Epithelial cell of esophagus (primary cell): ENCODE measurements at regions not wholly inside any gene's neighbourhood (a gene's known extent, or its start where the extent isn't known, plus 50 kb on each side); places are given as distances from the start of the nearest gene placed in this dataset.
A peak's percentile ranks its signal among the peaks of the same experiment; 100 is the strongest.

Experiments used
- DNase-seq: peaks from one replicate; pipeline ENCODE4 v3.0.0; 2010; ENCODE audit warnings: low read depth
- H3K4me3 ChIP-seq: 2 replicates; pipeline ENCODE4 v1.5.1; 2011; ENCODE audit warnings: mild to moderate bottlenecking, low read length, control low read depth
- TF ChIP-seq, protein P1 (sequence below): IDR thresholded peaks from 2 replicates; pipeline ENCODE4 v1.5.1; 2011; ENCODE audit warnings: low read depth, mild to moderate bottlenecking, low read length, control low read depth, inconsistent platforms; ENCODE audit not compliant: insufficient read depth; ENCODE audit errors: missing control alignments

- TF ChIP-seq, protein P1, sequence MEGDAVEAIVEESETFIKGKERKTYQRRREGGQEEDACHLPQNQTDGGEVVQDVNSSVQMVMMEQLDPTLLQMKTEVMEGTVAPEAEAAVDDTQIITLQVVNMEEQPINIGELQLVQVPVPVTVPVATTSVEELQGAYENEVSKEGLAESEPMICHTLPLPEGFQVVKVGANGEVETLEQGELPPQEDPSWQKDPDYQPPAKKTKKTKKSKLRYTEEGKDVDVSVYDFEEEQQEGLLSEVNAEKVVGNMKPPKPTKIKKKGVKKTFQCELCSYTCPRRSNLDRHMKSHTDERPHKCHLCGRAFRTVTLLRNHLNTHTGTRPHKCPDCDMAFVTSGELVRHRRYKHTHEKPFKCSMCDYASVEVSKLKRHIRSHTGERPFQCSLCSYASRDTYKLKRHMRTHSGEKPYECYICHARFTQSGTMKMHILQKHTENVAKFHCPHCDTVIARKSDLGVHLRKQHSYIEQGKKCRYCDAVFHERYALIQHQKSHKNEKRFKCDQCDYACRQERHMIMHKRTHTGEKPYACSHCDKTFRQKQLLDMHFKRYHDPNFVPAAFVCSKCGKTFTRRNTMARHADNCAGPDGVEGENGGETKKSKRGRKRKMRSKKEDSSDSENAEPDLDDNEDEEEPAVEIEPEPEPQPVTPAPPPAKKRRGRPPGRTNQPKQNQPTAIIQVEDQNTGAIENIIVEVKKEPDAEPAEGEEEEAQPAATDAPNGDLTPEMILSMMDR = peak; percentile 36
- peak; percentile 16 for DNase-seq
- H3K4me3 ChIP-seq = no peak overlapping the region
Measured at GRCh38 chr9:87290241-87291052, 207.2 kb upstream of the DAPK1 start.

DNA sequence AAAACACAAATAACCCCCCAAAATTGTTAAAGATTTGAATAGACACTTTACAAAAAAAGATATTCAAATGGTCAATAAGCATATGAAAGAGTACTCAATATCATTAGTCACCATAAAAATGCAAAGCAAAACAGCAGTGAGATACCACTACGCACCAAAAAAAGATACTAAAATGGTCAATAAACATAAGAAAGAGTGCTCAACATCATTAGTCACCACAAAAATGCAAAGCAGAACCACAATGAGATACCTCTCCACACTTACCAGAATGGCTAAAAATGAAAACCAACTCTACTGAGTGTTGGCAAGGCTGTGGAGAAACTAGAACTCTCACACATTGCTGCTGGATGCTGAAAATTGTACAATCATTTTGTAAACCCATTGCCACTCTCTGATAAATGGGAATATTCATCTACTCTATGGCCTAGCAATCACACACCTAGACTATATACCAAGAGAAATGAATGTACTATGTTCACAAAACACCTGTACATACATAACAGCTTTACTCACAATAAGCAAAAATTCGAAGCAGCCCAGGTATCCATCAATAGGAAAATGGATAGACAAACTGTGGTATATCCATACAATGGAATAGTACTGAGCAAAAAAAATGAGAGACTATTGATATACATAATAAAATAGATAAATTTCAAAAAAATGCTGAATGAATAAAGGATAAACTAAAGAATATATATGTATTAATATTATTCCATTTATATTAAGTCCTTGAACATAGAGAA lies 205.0 kb upstream of the DAPK1 start:
- no peak overlapping the region for H3K4me3 ChIP-seq
- DNase-seq = no peak
- TF ChIP-seq, protein P1 = no peak

DNA sequence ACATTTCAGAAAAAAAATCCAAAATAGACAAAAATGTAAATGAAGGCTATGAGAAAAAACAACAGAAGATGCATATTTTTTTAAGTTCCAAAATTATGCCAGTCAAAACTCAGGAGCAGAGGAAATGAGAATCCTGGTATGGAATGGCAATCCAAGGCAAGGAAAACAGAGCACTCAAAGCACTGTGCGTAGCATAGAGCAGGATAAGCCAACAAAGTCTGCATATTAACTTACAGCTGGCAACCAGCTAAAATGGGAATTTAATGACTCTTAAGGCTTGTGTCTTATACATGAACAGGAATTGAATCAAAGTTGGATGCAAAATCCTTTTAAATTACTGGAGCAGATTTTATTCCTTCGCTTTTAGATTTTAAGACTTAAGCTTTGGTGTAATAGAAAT lies 203.5 kb upstream of the DAPK1 start:
- no peak for DNase-seq
- no peak overlapping the region for H3K4me3 ChIP-seq
- TF ChIP-seq, protein P1 = no peak

DNA sequence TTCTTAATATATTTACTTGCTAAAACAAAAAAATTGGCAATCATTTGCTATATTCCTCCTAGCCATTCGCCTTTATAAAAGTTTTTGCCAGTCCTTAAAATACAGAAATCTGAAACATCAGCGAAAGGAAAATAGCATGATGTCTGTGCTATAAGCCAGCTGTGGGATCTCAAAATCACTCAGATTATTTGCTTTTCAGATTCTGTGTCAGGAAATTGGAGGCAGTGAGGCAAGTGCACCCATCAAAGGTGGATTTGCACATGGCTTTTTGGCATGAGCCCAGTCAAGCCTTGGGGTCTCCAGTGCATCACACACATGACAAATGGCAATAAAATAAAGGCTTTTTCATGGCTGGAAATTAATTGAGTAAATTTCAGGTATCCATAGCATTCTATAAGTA lies 196.8 kb upstream of the DAPK1 start:
- H3K4me3 ChIP-seq = no peak overlapping the region
- no peak for DNase-seq
- TF ChIP-seq, protein P1 = no peak

DNA sequence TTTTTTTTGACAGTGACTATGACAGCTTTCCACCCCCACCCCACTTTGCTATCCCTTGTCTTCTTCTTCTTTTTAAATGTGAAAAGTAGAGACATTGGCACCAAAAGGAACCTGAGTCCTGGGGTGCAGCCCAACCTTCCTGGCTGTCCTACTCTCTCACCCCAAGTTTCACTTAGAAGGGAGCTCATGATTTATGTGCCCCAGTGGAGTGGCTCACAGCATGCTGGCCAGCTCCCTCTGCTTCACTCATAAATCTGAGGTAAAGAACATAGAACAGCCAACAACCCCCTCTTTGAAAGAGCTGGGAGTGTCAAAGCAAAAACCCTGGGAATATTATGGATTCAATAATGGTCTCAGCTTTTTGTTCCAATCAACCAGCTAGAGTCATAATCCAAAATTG lies 196.3 kb upstream of the DAPK1 start:
- no peak overlapping the region for H3K4me3 ChIP-seq
- no peak for DNase-seq
- TF ChIP-seq, protein P1 = no peak

DNA sequence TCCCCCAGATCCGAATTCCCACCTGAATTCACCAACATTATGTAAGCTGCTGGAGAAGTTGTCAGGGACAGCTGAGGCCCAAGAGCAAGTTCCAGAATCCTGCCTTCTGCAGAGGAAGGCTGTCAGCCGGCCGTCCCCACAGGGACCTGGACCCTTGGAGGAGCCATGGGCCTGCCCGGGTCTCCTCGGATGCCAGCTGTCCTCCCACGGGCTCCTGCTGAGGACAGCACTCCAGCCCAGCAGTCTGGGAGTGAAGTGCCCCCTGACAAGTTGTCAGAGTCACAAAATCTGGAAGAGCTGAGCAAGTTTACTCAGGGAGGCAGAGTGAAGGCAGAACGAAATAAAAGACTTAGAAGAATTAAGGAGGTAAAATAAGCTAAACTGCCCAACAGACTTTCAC lies 192.5 kb upstream of the DAPK1 start:
- no peak for DNase-seq

More for the DNA sequence above, 192.5 kb upstream of the DAPK1 start:
- H3K4me3 ChIP-seq = no peak overlapping the region
- TF ChIP-seq, protein P1 = no peak
